SK-N-SH (cell line): ENCODE measurements at regions not wholly inside any gene's neighbourhood (a gene's known extent, or its start where the extent isn't known, plus 50 kb on each side); places are given as distances from the start of the nearest gene placed in this dataset.

Experiments used
- CTCF ChIA-PET: fragments of 300-600, 350-600 bp; formaldehyde crosslinking; extraction: SDS; loops from one replicate; lab custom pipeline; 2021; lab: Yijun Ruan, JAX
- POLR2A ChIA-PET: fragments of 350-600 bp; sonication (Branson Sonifier 250); formaldehyde crosslinking; extraction: SDS; loops from one replicate; lab custom pipeline; 2020; ENCODE audit warnings: antibody characterized with exemption, inconsistent platforms; lab: Yijun Ruan, JAX
- DNase-seq: peaks from one replicate; pipeline ENCODE4 v3.0.0; 2012
- H2AFZ ChIP-seq: fragments of 200-600 bp; sonication (generic); 2 replicates; pipeline ENCODE4 v1.8.1; 2016; ENCODE audit warnings: antibody characterized with exemption, mild to moderate bottlenecking, low read depth
- H3F3A ChIP-seq: fragments of 200-600 bp; sonication (generic); replicated peaks from 2 replicates; pipeline ENCODE3; 2016; ENCODE audit warnings: antibody characterized with exemption, mild to moderate bottlenecking; ENCODE audit not compliant: insufficient read depth
- H3K27ac ChIP-seq, 2 experiments: fragments of 200-500 bp in 1 of 2; fragments of 200-600 bp in 1 of 2; sonication (Bioruptor generic) in 1 of 2; sonication (generic), shearing (Covaris generic) in 1 of 2; 2 replicates each; pipeline versions ENCODE4 v1.5.1 to v1.6.1; 2014 to 2016; ENCODE audit warnings: low read depth in 2 of 2, inconsistent platforms in 1 of 2, low read length in 1 of 2, mild to moderate bottlenecking in 1 of 2, mixed read lengths in 1 of 2
- H3K27me3 ChIP-seq: fragments of 200-600 bp; sonication (generic), shearing (Covaris generic); 2 replicates; pipeline ENCODE4 v1.6.1; 2016; ENCODE audit warnings: mixed run types; ENCODE audit not compliant: insufficient read depth
- H3K36me3 ChIP-seq, 2 experiments: fragments of 200-500 bp in 1 of 2; fragments of 200-600 bp in 1 of 2; sonication (Bioruptor generic) in 1 of 2; sonication (generic) in 1 of 2; replicated peaks in 1 of 2; 2 replicates each; pipeline versions ENCODE3 to v1.5.1; 2014 to 2016; ENCODE audit warnings: low read length in 1 of 2, mild to moderate bottlenecking in 1 of 2; ENCODE audit not compliant: insufficient read depth in 2 of 2, control insufficient read depth in 1 of 2
- H3K4me1 ChIP-seq, 2 experiments: fragments of 200-500 bp in 1 of 2; fragments of 200-600 bp in 1 of 2; sonication (Bioruptor generic) in 1 of 2; sonication (generic), shearing (Covaris generic) in 1 of 2; 2 replicates each; pipeline versions ENCODE4 v1.5.1 to v1.6.1; 2014 to 2016; ENCODE audit warnings: low read depth in 1 of 2, low read length in 1 of 2, mixed run types in 1 of 2; ENCODE audit not compliant: insufficient read depth in 2 of 2, control insufficient read depth in 1 of 2
- H3K4me2 ChIP-seq: fragments of 200-600 bp; sonication (generic), shearing (Covaris generic); 2 replicates; pipeline ENCODE4 v1.6.1; 2017; ENCODE audit warnings: mixed run types
- H3K4me3 ChIP-seq, 2 experiments: fragments of 200-500 bp in 1 of 2; fragments of 200-600 bp in 1 of 2; sonication (Bioruptor generic) in 1 of 2; sonication (generic), shearing (Covaris generic) in 1 of 2; 2 replicates each; pipeline versions ENCODE4 v1.5.1 to v1.8.1; 2014 to 2016; ENCODE audit warnings: low read depth in 2 of 2, inconsistent platforms in 1 of 2, low read length in 1 of 2, mild to moderate bottlenecking in 1 of 2, mixed read lengths in 1 of 2, moderate library complexity in 1 of 2
- H3K79me2 ChIP-seq: fragments of 200-600 bp; sonication (generic); 2 replicates; pipeline ENCODE4 v1.8.1; 2017; ENCODE audit warnings: mild to moderate bottlenecking; ENCODE audit not compliant: insufficient read depth
- H3K9ac ChIP-seq: fragments of 200-600 bp; sonication (generic); 2 replicates; pipeline ENCODE4 v1.6.1; 2017; ENCODE audit warnings: mixed run types
- H3K9me2 ChIP-seq: fragments of 200-600 bp; sonication (generic); 2 replicates; pipeline ENCODE4 v1.6.1; 2017; ENCODE audit warnings: mixed run types
- H3K9me3 ChIP-seq: fragments of 200-600 bp; sonication (generic); 2 replicates; pipeline ENCODE4 v1.6.1; 2017; ENCODE audit warnings: mixed run types, mild to moderate bottlenecking, moderate library complexity
- H4K20me1 ChIP-seq: fragments of 200-600 bp; sonication (generic); 2 replicates; pipeline ENCODE4 v1.6.1; 2017; ENCODE audit warnings: mild to moderate bottlenecking, mixed run types; ENCODE audit not compliant: insufficient read depth
- CHD2 ChIP-seq: fragments of 150-350 bp; IDR thresholded peaks from 2 replicates; pipeline ENCODE4 v1.6.1; 2018; ENCODE audit warnings: low read length; ENCODE audit not compliant: partially characterized antibody
- CTCF ChIP-seq: fragments of 200-600 bp; sonication (generic); IDR thresholded peaks from 2 replicates; pipeline ENCODE4 v1.6.1; 2017; ENCODE audit warnings: antibody characterized with exemption, mild to moderate bottlenecking, moderate library complexity
- ELF1 ChIP-seq: IDR thresholded peaks from 2 replicates; pipeline ENCODE4 v1.4.0; 2012
- FOSL2 ChIP-seq: IDR thresholded peaks from 2 replicates; pipeline ENCODE4 v1.4.0; 2012; ENCODE audit warnings: low read depth, mild to moderate bottlenecking, moderate library complexity, borderline replicate concordance
- FOXM1 ChIP-seq: IDR thresholded peaks from 2 replicates; pipeline ENCODE4 v1.4.0; 2012; ENCODE audit warnings: low read depth, mild to moderate bottlenecking
- GABPA ChIP-seq: IDR thresholded peaks from 2 replicates; pipeline ENCODE4 v1.4.0; 2012; ENCODE audit warnings: low read depth, mild to moderate bottlenecking
- MAX ChIP-seq: IDR thresholded peaks from 2 replicates; pipeline ENCODE4 v1.4.0; 2012; ENCODE audit warnings: low read depth
- NRF1 ChIP-seq: IDR thresholded peaks from 2 replicates; pipeline ENCODE4 v1.6.1; 2012; ENCODE audit warnings: low read depth, mild to moderate bottlenecking, low read length
- PBX3 ChIP-seq: IDR thresholded peaks from 2 replicates; pipeline ENCODE4; 2012
- RCOR1 ChIP-seq: fragments of 150-350 bp; IDR thresholded peaks from 2 replicates; pipeline ENCODE4 v1.6.1; 2017; ENCODE audit warnings: antibody characterized with exemption, low read length
- RXRA ChIP-seq: IDR thresholded peaks from 2 replicates; pipeline ENCODE4 v1.4.0; 2012; ENCODE audit warnings: low read depth, mild to moderate bottlenecking, borderline replicate concordance
- SIN3A ChIP-seq: IDR thresholded peaks from 2 replicates; pipeline ENCODE4 v1.6.1; 2012; ENCODE audit warnings: low read depth, mild to moderate bottlenecking, low read length, moderate library complexity, borderline replicate concordance
- SMC3 ChIP-seq: IDR thresholded peaks from 2 replicates; pipeline ENCODE4 v1.6.1; 2012; ENCODE audit warnings: low read depth, low read length, improper control_type of control experiment
- TAF1 ChIP-seq: IDR thresholded peaks from 2 replicates; pipeline ENCODE4 v1.6.1; 2012; ENCODE audit warnings: low read depth, mild to moderate bottlenecking, low read length, moderate library complexity, borderline replicate concordance
- YY1 ChIP-seq: IDR thresholded peaks from 2 replicates; pipeline ENCODE4 v1.4.0; 2012; ENCODE audit warnings: low read depth, mild to moderate bottlenecking
- ZBTB33 ChIP-seq: IDR thresholded peaks from 2 replicates; pipeline ENCODE4 v1.4.0; 2012; ENCODE audit warnings: low read depth, borderline replicate concordance
- WGBS: methylation state at CpG from one replicate; pipeline ENCODE4 v1.1.6; 2017; ENCODE audit warnings: low lambda C conversion rate; 5-methylcytosine and 5-hydroxymethylcytosine counted together

- TF ChIP-seq SIN3A (no peak), FOSL2 (no peak), YY1 (no peak), FOXM1 (no peak), MAX (no peak), RXRA (no peak), TAF1 (no peak), ZBTB33 (no peak), NRF1 (no peak), CHD2 (no peak), RCOR1 (no peak), CTCF (no peak), ELF1 (no peak), SMC3 (no peak), GABPA (no peak), PBX3 (no peak)
- POLR2A ChIA-PET, result no interaction called here
- no peaks in the 10 kb centered on the region for H3K36me3 ChIP-seq
- WGBS, result 46% methylated on average over 3 of the region's 3 CpGs
- no peaks in the 10 kb centered on the region for H3K79me2 ChIP-seq
- H3K9ac ChIP-seq, result no peak overlapping the region
- no peaks in the 10 kb centered on the region for H3F3A ChIP-seq
- H2AFZ ChIP-seq, result peak overlapping the region; percentile 33; the same call in 1 of the 2 replicates
- no peaks in the 10 kb centered on the region for H3K9me3 ChIP-seq
- H4K20me1 ChIP-seq, result no peaks in the 10 kb centered on the region
- CTCF ChIA-PET, result interaction anchor here (0.7 kb wide), 1 partner anchor 11 kb away, joined by 3 read pairs; no protein-coding TSS in a partner anchor
- no peaks in the 10 kb centered on the region for H3K27me3 ChIP-seq
- no peak overlapping the region for H3K4me2 ChIP-seq
- H3K27ac ChIP-seq, result no peak overlapping the region
- H3K4me3 ChIP-seq, result no peak overlapping the region
- no peaks in the 10 kb centered on the region for H3K4me1 ChIP-seq
- no peak for DNase-seq
- no peaks in the 10 kb centered on the region for H3K9me2 ChIP-seq
These were observed 1336.0 kb upstream of the CDH8 start for GRCh38 chr16:63372283-63372682.
